OCI-LY7 (cell line): ENCODE measurements at regions not wholly inside any gene's neighbourhood (a gene's known extent, or its start where the extent isn't known, plus 50 kb on each side); places are given as distances from the start of the nearest gene placed in this dataset.

Experiments
- EZH2phosphoT487 ChIP-seq: fragments of 200-600 bp; sonication (generic); IDR thresholded peaks from 2 replicates; pipeline ENCODE4 v1.6.1; 2018; ENCODE audit warnings: low read depth, borderline replicate concordance, mild to moderate bottlenecking, mixed run types, antibody characterized with exemption, low read length, moderate library complexity, mixed read lengths
- TF ChIP-seq, protein P1 (sequence below): fragments of 200-600 bp; sonication (generic); conservative IDR thresholded peaks from 2 replicates; pipeline ENCODE4 v1.5.1; 2014; ENCODE audit warnings: mild to moderate bottlenecking, antibody characterized with exemption, low read length, moderate library complexity, mixed read lengths

GRCh38 chr10:71040343-71040742, 152.0 kb upstream of the PCBD1 start:
- TF ChIP-seq, protein P1, sequence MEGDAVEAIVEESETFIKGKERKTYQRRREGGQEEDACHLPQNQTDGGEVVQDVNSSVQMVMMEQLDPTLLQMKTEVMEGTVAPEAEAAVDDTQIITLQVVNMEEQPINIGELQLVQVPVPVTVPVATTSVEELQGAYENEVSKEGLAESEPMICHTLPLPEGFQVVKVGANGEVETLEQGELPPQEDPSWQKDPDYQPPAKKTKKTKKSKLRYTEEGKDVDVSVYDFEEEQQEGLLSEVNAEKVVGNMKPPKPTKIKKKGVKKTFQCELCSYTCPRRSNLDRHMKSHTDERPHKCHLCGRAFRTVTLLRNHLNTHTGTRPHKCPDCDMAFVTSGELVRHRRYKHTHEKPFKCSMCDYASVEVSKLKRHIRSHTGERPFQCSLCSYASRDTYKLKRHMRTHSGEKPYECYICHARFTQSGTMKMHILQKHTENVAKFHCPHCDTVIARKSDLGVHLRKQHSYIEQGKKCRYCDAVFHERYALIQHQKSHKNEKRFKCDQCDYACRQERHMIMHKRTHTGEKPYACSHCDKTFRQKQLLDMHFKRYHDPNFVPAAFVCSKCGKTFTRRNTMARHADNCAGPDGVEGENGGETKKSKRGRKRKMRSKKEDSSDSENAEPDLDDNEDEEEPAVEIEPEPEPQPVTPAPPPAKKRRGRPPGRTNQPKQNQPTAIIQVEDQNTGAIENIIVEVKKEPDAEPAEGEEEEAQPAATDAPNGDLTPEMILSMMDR = no peak
- no peak for TF ChIP-seq EZH2phosphoT487
